GM12891 (cell line): ENCODE measurements at regions not wholly inside any gene's neighbourhood (a gene's known extent, or its start where the extent isn't known, plus 50 kb on each side); places are given as distances from the start of the nearest gene placed in this dataset.

Experiments used
- DNase-seq: peaks from one replicate; pipeline ENCODE4 v3.0.0; 2011; ENCODE audit warnings: low spot score; ENCODE audit not compliant: insufficient read length
- FAIRE-seq: peaks from 2 replicates; lab custom pipeline; 2011; peaks lifted over from hg19 to GRCh38; lab: Jason Lieb, UNC
- PAX5 ChIP-seq: IDR thresholded peaks from 2 replicates; pipeline ENCODE4 v1.6.1; 2011; ENCODE audit warnings: low read length, moderate library complexity, mild to moderate bottlenecking; ENCODE audit not compliant: insufficient read depth, severe bottlenecking
- POLR2A ChIP-seq: IDR thresholded peaks from 2 replicates; pipeline ENCODE4 v1.6.1; 2011; ENCODE audit warnings: low read depth, low read length, control low read depth
- POLR2AphosphoS5 ChIP-seq: IDR thresholded peaks from 2 replicates; pipeline ENCODE4 v1.6.1; 2011; ENCODE audit warnings: low read depth, low read length, control low read depth
- POU2F2 ChIP-seq: IDR thresholded peaks from 2 replicates; pipeline ENCODE4 v1.6.1; 2011; ENCODE audit warnings: low read depth, mild to moderate bottlenecking, control low read depth, low read length, moderate library complexity
- SPI1 ChIP-seq: IDR thresholded peaks from 2 replicates; pipeline ENCODE4 v1.6.1; 2011; ENCODE audit warnings: low read depth, low read length, control low read depth
- TAF1 ChIP-seq: IDR thresholded peaks from 2 replicates; pipeline ENCODE4 v1.6.1; 2011; ENCODE audit warnings: low read depth, low read length, control low read depth

- DNase-seq: no peak
- FAIRE-seq: no peak
- TF ChIP-seq TAF1: no peak
- no peak for TF ChIP-seq POLR2AphosphoS5
- no peak for TF ChIP-seq SPI1
- no peak for TF ChIP-seq POLR2A
- no peak for TF ChIP-seq PAX5
- no peak for TF ChIP-seq POU2F2
Measured at GRCh38 chr14:104341532-104342434, 203.4 kb downstream of the KIF26A start.

GRCh38 chr14:104342435-104343293 lies 204.3 kb downstream of the KIF26A start:
- FAIRE-seq (no peak), DNase-seq (no peak)
- TF ChIP-seq TAF1 (no peak), PAX5 (no peak), POLR2AphosphoS5 (no peak), SPI1 (no peak), POLR2A (no peak), POU2F2 (no peak)

- FAIRE-seq (no peak), DNase-seq (no peak)
- no peak for TF ChIP-seq TAF1
- TF ChIP-seq POU2F2: no peak
- no peak for TF ChIP-seq SPI1
- no peak for TF ChIP-seq PAX5
- no peak for TF ChIP-seq POLR2A
- no peak for TF ChIP-seq POLR2AphosphoS5
Measured at GRCh38 chr14:104343294-104343625, 204.9 kb downstream of the KIF26A start.

- FAIRE-seq (no peak), DNase-seq (no peak)
- TF ChIP-seq POLR2A: no peak
- no peak for TF ChIP-seq TAF1
- TF ChIP-seq POU2F2: no peak
Measured at GRCh38 chr14:104343690-104344640, 205.6 kb downstream of the KIF26A start.

GRCh38 chr14:104344818-104345620 lies 206.6 kb downstream of the KIF26A start:
- no peak for TF ChIP-seq POLR2A
- TF ChIP-seq PAX5: no peak
- TF ChIP-seq POLR2AphosphoS5: no peak
- TF ChIP-seq POU2F2: no peak
- no peak for TF ChIP-seq SPI1
- no peak for TF ChIP-seq TAF1
- DNase-seq: no peak
- FAIRE-seq: no peak

GRCh38 chr14:104345621-104346462 lies 207.5 kb downstream of the KIF26A start:
- FAIRE-seq (no peak), DNase-seq (no peak)
- no peak for TF ChIP-seq POU2F2
- TF ChIP-seq POLR2AphosphoS5: no peak
- TF ChIP-seq SPI1: no peak
- TF ChIP-seq POLR2A: no peak
- TF ChIP-seq TAF1: no peak
- no peak for TF ChIP-seq PAX5

GRCh38 chr14:104346608-104347007 lies 208.2 kb downstream of the KIF26A start:
- no peak for FAIRE-seq
- TF ChIP-seq PAX5 (no peak), SPI1 (no peak), POLR2A (no peak), POLR2AphosphoS5 (no peak), TAF1 (no peak), POU2F2 (no peak)
- DNase-seq: no peak
